GM12873 (cell line): ENCODE measurements at regions not wholly inside any gene's neighbourhood (a gene's known extent, or its start where the extent isn't known, plus 50 kb on each side); places are given as distances from the start of the nearest gene placed in this dataset.

Experiments
- TF ChIP-seq, protein P1 (sequence below): IDR thresholded peaks from 2 replicates; pipeline ENCODE4 v1.5.1; 2012; ENCODE audit warnings: low read depth, mild to moderate bottlenecking, moderate library complexity, low read length, control low read depth; ENCODE audit not compliant: insufficient read depth; ENCODE audit errors: missing control alignments

DNA sequence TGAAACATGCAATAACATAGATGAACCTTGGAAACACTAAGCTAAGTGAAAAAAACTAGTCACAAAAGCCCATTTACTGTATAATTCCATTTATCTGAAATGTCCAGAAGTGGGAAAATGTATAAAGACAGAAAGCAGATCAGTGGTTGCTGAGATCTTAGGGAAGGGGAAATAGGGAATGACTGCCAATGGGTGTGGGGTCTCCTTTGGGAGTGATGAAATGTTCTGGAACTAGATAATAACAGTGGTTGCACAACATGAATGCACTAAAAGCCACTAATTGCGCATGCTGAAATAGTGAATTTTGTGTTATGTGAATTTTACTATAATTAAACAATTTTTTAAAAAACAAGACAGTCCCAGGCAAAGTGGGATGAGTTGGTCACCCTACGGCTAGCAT, 472.8 kb downstream of the CCDC171 start:
- TF ChIP-seq, protein P1, sequence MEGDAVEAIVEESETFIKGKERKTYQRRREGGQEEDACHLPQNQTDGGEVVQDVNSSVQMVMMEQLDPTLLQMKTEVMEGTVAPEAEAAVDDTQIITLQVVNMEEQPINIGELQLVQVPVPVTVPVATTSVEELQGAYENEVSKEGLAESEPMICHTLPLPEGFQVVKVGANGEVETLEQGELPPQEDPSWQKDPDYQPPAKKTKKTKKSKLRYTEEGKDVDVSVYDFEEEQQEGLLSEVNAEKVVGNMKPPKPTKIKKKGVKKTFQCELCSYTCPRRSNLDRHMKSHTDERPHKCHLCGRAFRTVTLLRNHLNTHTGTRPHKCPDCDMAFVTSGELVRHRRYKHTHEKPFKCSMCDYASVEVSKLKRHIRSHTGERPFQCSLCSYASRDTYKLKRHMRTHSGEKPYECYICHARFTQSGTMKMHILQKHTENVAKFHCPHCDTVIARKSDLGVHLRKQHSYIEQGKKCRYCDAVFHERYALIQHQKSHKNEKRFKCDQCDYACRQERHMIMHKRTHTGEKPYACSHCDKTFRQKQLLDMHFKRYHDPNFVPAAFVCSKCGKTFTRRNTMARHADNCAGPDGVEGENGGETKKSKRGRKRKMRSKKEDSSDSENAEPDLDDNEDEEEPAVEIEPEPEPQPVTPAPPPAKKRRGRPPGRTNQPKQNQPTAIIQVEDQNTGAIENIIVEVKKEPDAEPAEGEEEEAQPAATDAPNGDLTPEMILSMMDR, result no peak

DNA sequence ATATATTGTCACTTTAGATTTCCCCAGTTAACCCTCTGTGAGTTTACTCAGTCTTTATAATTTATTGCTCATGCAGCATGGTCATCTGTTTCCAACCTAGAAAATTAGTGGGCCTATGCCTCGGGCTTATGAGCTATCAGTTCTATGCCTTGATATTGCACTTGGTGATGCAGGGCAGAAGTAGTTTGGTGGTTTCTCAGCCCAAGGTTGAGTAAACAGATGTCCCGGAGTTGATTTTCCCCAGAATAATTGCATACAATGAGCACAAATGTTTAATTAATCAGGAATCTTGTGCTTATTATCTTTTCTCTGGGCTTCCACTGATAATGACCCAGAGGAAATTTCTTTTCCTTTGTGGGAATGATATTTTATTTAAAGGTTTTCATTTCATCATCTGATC, 474.0 kb downstream of the CCDC171 start:
- TF ChIP-seq, protein P1, result no peak

DNA sequence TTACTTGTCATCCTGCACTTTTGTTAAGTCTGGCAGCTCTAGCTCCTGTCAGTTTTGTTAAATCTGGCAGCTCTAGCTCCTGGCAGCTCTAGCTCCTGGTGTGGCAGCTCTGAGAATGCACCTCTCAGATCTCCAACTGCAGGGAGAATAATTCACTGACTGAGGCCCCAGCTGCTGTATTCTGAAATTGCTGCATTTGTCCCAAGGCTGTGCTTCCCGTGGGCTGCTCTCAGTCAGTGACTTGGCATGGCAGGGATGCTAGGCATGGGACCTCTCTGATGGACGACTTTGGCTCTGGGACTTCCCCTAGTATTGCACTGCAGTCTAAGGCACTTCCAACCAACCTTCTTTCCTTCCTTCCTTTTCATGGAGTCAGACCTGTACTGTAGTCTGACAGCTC, 475.7 kb downstream of the CCDC171 start:
- TF ChIP-seq, protein P1, result no peak

DNA sequence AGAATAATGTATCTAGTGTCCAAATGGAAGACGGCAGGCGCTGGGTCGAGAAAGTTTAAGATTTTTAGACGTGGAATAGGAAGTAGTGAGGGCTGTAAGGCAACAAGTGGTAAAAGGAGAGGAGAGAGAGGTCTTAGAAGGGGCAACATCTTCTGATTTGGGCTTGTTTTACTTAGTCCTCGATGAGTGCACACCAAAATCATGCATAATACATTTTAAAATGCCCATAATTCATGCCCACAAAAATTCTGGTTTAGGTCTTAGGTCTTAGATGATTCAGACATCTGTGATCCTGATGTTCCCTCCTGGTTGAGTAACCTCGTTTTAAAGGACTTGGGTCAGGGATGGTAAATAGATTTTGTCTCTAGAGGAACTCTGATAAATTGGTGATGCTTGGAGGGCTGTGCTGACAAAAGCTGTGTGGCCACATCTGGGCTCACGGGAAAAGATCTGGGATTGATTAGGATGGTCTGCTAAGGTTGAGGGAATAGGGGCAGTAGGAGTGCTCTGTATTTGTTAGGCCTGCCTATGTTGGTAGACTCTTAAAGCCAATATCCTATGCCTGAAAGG, 476.3 kb downstream of the CCDC171 start:
- TF ChIP-seq, protein P1, result no peak

DNA sequence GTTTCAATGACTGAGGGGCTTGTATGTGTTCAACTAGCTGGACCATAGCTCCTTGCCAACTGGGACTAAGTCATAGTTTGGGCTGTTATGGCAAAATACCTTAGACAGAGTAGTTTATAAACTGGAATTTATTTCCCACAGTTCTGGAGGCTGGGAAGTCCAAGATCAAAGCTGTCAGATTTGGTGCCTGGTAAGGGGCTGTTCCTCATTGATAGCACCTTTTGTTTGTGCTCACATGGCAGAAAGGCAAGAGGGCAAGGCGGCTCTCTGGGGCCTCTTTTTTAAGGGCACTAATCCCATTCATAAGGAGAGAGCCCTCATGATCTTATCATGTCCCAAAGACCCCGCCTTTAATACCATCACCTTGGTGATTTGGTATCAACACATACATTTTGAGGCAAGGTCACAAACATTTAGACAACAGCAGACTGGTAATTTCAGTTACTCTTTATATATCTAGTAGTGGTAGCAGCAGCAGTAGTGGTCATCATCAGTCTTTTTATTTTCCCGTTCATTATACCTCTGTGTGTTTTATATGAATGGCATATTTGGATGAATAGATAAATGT, 477.0 kb downstream of the CCDC171 start:
- TF ChIP-seq, protein P1, result no peak

DNA sequence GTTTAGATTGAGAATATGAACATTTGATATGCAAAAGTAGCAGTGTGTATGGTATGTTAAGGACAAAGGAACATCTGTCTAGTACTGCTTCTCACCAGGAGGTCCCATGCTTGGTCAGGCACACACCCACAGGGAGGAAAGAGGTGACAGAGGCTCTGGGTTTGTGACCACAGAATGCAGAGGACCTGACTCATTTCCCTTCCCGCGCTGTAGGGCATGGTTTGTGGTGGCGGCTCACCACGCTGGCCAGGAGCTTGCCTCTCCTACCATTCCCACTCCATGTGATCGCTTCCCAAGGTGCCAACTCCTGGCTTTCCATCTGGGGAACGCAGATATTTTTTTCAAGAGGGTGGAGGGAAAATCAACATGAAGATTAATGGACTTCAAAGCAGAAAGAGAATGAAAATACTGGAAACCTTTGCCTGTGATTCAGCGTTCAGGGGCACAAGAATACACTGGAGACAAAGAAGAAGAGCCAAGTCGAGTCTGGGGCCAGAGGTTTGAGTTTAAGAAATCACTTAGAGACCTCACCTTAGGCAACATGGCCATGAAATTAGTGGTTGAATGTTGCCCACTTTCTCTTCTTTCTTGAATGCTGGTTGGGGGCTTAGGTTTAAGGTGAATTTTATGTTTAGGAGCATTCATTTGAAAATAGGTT, 477.8 kb downstream of the CCDC171 start:
- TF ChIP-seq, protein P1, result no peak

DNA sequence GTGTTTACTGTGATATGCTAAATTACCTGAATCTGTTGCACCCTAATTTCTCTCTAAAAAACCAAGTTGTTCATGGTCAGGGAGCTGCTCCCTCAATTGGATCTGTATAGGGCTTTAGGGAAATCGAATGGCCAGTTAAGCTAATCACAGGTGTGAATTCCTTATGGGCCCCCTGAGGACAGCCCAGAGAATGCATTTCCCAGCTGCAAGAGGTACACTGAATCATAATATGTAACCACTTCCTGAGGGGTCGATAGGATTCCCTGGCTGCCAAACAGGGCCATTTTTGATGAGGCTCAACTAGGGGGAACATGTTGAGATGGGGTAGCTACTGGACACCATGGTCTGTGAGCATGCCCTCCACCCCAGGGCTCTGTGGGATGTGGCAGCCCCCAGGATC, 478.6 kb downstream of the CCDC171 start:
- TF ChIP-seq, protein P1, result no peak
